GM10266 (cell line): ENCODE measurements at regions not wholly inside any gene's neighbourhood (a gene's known extent, or its start where the extent isn't known, plus 50 kb on each side); places are given as distances from the start of the nearest gene placed in this dataset.

Experiments
- DNase-seq: peaks from one replicate; pipeline ENCODE4 v3.0.0; 2012; ENCODE audit errors: extremely low spot score
- CTCF ChIP-seq: IDR thresholded peaks from 2 replicates; pipeline ENCODE4 v1.5.1; 2012; ENCODE audit warnings: mild to moderate bottlenecking, low read depth; ENCODE audit not compliant: control insufficient read depth, insufficient read depth; ENCODE audit errors: missing control alignments

GRCh38 chr14:38848243-38848935 is 254.6 kb downstream of the SEC23A start:
- no peak for DNase-seq
- TF ChIP-seq CTCF: no peak

- no peak for DNase-seq
- no peak for TF ChIP-seq CTCF
Measured at GRCh38 chr14:38847161-38847560, 255.9 kb downstream of the SEC23A start.

- TF ChIP-seq CTCF: no peak
- DNase-seq: no peak
Measured at GRCh38 chr14:38839694-38840365, 263.2 kb downstream of the SEC23A start.

GRCh38 chr14:38838979-38839323 is 264.1 kb downstream of the SEC23A start:
- DNase-seq: no peak
- no peak for TF ChIP-seq CTCF

- no peak for TF ChIP-seq CTCF
- no peak for DNase-seq
Measured at GRCh38 chr14:38838049-38838978, 264.7 kb downstream of the SEC23A start.

- no peak for TF ChIP-seq CTCF
- no peak for DNase-seq
Measured at GRCh38 chr14:38837343-38838048, 265.5 kb downstream of the SEC23A start.
